ENCODE measurements at regions not wholly inside any gene's neighbourhood (a gene's known extent, or its start where the extent isn't known, plus 50 kb on each side); places are given as distances from the start of the nearest gene placed in this dataset.
A peak's percentile ranks its signal among the peaks of the same experiment; 100 is the strongest.

DNA sequence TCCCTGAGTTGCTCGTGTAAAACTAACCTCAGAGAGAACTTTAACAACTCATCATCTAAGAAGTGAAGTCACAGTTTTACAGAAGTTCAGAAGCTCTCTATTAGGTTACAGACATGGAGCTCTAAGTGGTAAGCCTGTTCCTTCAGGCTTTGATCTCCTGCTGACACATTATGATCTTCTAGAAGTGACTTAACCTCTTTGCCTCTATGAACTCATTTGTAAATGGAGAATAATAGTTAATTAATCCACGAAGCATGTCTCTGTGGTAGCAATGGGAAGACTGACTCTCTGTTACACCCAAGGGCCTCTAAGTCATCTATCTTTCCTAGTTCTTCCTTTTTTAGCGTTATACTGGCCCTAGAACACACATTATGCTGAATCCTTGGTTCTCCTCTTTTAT, 157.9 kb upstream of the NRIP1 start:
- DNase-seq = no peak

DNA sequence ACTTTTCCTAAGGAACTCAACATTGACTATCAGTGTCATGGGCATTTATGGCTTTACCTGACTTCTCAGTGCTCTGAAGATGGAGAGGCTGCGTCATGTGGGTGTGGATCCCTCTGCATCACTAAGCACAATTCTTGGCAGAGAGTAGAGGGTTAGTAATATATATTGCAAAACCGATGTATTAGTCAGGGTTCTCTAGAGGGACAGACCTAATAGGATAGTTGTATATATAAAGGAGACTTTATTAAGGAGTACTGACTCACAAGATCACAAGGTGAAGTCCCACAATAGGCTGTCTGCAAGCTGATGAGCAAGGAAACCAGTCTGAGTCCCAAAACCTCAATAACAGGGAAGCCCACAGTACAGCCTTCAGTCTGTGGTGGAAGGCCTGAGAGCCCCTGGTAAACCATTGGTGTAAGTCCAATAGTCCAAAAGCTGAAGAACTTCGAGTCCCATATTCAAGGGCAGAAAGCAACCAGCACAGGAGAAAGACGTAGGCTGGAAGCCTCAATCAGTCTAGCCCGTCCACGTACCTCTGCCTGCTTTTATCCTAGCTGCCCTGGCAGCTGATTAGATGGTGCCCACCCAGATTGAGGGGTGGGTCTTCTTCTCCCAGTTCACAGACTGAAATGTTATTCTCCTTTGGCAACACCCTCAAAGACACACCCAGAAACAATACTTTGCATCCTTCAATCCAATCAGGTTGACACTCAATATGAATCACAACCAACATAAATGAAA, 159.7 kb upstream of the NRIP1 start:
- in situ Hi-C loops (cut with MboI; ENCODE audit: low pct_unique_long_range_greater_than_20kb, low sequenced_read_pairs) = no loop called here
- no peak for DNase-seq

More for the DNA sequence above, 157.9 kb upstream of the NRIP1 start:
- in situ Hi-C loops (cut with MboI; ENCODE audit: low pct_unique_long_range_greater_than_20kb, low sequenced_read_pairs) = no loop called here

DNA sequence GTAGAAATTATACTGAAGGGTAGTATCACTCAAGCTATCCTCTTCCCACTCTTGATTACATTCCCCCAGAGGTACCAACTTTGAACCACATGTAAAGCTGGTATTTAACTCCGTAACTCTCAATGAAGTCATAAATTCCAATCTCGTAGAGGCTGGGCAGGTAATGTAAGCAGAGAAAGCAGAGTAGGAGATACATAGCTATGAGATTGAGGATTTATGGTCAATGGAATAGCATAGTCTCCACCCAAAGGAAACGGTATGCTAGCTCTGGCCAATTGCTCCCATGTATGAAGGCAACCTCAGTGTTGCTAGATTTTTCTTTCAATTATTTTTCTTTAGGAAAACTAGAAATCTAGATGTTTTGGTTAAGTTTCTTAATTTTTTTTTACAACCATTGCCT, 163.1 kb upstream of the NRIP1 start:
- in situ Hi-C loops (cut with MboI; ENCODE audit: low pct_unique_long_range_greater_than_20kb, low sequenced_read_pairs) = no loop called here
- no peak for DNase-seq

DNA sequence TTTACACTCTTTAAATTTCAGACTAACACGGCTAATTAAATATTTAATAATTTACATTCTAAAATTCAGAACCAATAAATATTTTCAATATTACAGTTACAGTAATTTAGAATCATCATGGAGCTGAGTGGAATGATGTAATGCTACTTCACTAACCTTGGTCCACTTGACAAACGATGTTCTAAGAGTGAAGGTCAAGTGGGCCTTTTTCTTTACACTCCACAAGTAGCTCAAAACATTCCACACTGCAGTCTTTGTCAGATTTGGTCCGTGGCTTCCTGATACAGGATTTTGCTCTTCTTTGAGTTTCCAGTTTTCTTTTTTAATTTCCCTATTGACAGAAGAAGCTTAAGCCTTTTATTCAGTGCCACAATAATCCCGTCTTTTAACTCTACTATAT, 164.6 kb upstream of the NRIP1 start:
- in situ Hi-C loops (cut with MboI; ENCODE audit: low pct_unique_long_range_greater_than_20kb, low sequenced_read_pairs) = no loop called here
- DNase-seq = no peak

DNA sequence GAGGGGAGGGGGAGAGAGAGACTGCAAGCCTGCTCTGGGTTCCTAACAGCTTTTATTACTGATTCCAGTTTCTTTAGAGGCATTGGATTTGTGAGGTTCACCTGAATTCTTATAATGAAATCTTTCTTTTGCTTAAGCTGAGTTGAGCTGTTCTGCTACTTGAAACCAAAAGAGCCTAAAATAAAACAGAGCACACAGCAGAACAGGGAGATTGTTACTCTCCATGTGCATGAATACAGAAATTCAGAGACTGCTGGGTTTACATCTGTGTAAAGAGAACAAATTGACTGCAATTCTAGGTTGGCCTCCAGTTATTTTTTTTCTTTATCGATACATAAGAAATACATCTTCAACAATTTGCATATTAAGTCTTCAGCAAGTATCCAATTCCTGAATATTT, 168.8 kb upstream of the NRIP1 start:
- in situ Hi-C loops (cut with MboI; ENCODE audit: low pct_unique_long_range_greater_than_20kb, low sequenced_read_pairs) = no loop called here
- DNase-seq = no peak

DNA sequence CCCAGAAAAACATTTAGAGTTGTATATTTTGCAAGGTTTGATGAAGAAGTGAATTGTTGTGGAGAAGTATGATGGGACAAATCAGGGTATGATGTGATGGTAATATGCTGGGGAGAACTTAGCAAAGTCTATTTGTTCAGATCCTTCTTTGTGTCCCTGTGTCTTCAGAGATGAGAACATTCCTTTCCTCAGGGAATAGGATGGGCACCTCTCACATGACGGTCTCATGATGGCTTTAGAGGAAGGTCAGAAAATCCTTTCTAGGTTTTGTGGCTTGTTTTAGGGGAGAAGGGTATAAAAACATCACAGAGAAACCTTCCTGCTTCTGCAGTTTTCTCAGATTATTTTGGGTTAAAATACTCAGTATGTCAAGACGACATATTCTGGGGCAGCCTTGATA, 171.3 kb upstream of the NRIP1 start:
- in situ Hi-C loops (cut with MboI; ENCODE audit: low pct_unique_long_range_greater_than_20kb, low sequenced_read_pairs) = no loop called here

DNA sequence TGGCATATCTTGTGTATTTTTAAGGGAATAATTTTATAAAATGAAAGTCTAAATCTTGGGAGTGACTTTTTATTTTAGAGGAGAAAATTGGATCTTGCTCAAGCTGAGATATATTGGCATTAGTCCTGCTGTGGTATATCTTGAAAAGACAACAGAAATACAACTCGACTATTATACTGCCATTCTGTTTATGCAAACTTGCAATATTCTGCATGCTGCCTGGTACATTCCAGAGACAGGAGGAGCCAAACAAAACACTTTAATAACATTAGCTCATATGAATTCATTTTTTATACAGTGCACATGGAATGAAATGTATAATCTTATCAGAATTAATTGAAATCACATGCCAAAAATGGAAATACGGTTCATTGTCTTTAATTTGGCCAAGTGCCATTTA, 176.0 kb upstream of the NRIP1 start:
- in situ Hi-C loops (cut with MboI; ENCODE audit: low pct_unique_long_range_greater_than_20kb, low sequenced_read_pairs) = no loop called here

More for the DNA sequence above, 171.3 kb upstream of the NRIP1 start:
- DNase-seq = no peak

DNA sequence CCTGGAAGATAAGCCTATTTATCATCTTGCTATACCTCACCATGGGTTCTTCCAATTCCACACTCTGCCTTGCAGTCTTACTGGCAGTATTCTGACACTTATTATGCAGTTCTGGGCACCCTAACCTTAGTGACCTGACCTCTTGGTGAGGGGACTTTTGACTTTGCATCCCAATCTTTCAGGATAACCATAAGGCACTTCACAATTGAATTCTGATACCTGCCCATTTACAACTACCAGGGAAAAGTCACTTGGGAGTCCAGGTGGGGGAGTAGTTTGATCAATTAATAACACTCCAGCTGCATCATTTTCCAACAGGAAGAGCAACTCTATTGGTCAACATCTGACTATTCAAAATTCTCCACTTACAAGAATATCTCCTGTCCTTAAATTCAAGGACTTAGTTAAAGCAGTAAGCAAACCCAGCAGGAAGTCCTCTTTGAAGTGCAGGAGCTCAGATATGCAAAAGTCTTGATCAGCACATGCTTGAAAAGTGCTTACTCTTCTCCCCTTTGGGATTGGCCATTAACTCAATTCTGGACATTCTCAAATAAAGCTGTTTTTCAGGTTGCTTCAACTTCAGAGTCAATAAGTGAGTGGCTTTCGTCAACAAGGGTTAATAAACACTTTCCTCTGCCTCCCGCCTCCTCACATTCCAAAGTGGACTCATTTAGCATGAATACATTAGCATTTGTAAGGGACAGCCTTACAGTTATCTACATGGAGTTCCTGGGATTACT, 177.4 kb upstream of the NRIP1 start:
- DNase-seq = no peak
- in situ Hi-C loops (cut with MboI; ENCODE audit: low pct_unique_long_range_greater_than_20kb, low sequenced_read_pairs) = no loop called here

More for the DNA sequence above, 176.0 kb upstream of the NRIP1 start:
- no peak for DNase-seq

DNA sequence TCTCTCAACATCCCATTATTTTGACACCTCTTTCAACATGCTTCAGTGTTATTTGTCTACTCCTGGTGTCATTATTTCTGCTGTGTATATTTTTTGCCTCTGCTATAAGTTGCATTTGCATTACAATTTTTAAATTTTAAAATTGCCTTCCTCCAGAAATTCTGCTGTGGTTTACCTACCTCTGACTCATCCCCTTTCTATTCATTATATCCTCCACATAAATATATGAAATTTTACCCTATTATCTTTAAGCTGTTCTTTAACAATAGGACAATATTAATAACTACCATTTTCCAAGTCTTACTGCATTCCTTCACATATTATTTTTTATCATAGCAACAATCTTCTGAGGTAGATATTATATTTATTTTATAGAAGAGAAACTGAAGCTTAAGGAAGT, 178.1 kb upstream of the NRIP1 start:
- in situ Hi-C loops (cut with MboI; ENCODE audit: low pct_unique_long_range_greater_than_20kb, low sequenced_read_pairs) = no loop called here
- no peak for DNase-seq

DNA sequence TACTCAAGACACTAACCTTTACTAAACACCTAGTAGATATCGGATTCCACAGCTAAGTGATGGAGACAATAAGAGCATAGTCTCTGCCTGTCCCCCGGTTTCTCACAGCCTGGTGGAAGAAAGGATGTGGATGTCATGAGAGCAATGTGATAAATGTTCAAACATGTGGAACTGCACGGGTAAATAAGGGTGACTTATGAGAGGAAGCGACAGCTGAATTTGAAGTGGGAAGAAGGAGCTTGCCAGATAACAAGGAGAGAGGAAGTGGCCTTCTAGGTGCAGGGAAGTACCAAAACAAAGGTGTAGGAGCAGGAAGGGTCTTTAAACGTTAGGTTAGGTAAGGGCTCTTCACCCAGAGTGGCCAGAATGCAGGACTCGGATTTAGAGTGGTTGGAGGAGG, 178.6 kb upstream of the NRIP1 start:
- DNase-seq = no peak
- in situ Hi-C loops (cut with MboI; ENCODE audit: low pct_unique_long_range_greater_than_20kb, low sequenced_read_pairs) = no loop called here

DNA sequence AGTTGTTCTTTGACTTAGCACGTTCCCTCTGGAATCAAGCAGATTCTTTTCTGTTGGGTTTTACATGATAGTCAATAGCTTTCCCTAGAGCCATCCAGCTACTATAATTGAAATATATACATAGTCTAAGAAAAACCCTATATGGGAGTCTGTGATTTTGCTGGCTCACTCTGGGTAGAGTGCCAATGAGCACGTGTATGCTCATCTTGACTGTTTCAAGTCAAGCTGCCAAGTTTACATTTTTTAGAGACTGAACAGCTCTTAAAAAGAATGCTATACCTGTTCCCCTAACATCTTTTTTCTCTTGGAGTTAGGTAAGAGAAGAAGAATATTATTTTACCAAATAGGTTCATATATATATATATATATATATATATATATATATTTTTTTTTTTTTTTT, 182.8 kb upstream of the NRIP1 start:
- in situ Hi-C loops (cut with MboI; ENCODE audit: low pct_unique_long_range_greater_than_20kb, low sequenced_read_pairs) = no loop called here
- no peak for DNase-seq

DNA sequence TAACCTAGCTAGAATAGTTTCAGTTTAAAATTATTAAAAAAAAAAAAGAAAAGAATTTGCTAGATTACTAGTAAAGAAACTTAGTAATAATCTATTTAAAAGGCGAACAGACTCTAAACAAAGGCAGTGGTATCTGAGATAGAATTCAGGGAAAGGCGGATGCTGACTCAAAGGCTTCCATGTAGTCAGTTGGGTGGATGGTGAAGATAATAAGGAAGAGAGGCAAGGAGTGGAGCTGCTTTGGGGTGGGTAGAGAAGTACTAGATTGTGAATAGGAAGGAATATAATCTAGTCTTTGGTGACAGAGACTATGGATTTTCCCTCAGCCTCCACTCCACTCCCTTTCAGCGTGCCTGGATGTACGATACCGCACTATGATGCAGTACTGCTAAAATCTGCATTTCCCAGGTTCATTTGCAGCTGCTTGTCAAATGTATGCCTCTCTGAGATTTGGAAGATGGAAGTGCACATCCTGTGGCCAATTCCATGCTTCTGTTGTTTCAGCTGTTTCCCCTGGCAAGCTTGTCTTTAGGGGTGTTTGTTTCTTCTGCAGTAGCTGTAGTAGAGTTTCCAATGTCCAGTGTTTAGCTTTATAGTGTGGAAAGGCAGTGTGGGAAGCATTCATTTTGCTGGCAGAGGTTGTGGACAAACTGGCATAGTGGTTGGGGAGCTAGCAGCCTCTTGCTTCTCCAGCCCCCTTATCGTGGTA, 184.6 kb upstream of the NRIP1 start:
- in situ Hi-C loops (cut with MboI; ENCODE audit: low pct_unique_long_range_greater_than_20kb, low sequenced_read_pairs) = no loop called here
- DNase-seq = no peak

DNA sequence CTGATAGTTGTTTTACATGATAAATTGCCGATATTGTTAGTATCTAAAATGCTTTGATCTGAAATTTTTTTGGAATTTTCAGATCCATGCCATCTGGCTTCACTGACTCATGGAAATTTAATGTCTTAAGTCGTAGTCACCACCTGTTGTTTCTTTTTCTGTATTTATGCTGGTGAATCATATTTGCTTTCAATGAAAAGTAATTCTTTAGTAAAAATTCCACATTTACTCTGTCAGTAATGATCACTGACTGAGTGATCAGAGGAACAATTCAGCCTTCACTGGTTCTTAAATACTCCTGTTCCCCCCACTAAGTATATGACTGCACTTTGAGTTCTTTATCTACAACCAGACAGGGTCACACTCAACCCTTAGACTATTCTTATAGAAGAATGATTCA, 185.6 kb upstream of the NRIP1 start:
- in situ Hi-C loops (cut with MboI; ENCODE audit: low pct_unique_long_range_greater_than_20kb, low sequenced_read_pairs) = no loop called here

DNA sequence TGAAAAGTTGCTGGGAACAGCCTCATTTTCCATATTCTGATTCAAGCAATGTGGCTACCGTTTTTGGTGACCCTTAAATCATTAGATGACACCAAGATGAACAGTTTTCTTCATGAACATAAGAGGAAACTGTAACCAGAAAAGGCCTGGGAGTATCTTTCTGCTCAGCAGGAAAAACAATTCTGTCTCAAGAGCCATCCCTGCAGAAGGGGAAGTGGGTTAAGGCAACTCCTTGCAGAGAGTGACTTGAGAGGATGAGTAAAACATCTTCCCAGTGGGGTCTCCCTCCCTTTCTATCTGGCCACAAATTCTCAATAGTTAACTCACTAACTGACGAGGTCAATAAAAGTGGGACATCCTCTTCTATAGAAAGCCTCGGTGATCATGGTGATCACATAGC, 187.6 kb upstream of the NRIP1 start:
- DNase-seq = peak; percentile 55
- in situ Hi-C loops (cut with MboI; ENCODE audit: low pct_unique_long_range_greater_than_20kb, low sequenced_read_pairs) = no loop called here

More for the DNA sequence above, 185.6 kb upstream of the NRIP1 start:
- no peak for DNase-seq

DNA sequence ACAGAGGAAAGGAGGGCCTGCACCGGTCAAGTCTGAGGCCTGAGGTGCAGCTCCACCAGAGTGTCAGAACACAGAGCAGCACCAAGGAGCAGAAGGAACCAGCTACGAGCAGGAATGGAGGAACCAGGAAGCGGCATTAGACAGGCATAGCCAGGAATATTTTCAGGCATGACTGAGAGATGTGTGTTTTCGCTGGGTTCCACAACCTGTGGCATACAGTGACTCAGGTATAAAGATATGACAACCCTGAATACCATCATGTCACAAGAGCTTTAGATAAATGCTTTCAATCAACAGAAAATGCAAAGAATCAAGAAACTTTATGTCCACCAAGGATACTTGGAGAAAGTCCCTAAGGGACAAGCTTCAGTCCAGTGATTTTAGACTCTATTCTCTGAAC, 189.3 kb upstream of the NRIP1 start:
- in situ Hi-C loops (cut with MboI; ENCODE audit: low pct_unique_long_range_greater_than_20kb, low sequenced_read_pairs) = no loop called here
- DNase-seq = no peak

DNA sequence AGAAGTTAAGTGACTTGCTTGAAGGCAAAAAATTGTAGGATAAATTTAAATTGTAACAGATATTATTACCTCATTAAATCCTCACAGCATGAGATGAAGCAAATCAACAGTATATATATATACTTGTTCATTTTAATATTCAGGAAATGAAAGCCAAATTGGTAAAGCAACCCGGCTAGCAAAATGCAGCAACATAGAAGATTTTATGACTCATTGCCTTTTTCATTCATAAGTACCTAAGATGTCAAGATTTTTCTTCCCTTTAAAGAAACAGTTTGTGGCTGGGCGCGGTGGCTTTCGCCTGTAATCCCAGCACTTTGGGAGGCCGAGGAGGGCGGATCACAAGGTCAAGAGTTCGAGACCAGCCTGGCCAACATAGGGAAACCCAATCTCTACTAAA, 190.5 kb upstream of the NRIP1 start:
- in situ Hi-C loops (cut with MboI; ENCODE audit: low pct_unique_long_range_greater_than_20kb, low sequenced_read_pairs) = no loop called here
- no peak for DNase-seq

DNA sequence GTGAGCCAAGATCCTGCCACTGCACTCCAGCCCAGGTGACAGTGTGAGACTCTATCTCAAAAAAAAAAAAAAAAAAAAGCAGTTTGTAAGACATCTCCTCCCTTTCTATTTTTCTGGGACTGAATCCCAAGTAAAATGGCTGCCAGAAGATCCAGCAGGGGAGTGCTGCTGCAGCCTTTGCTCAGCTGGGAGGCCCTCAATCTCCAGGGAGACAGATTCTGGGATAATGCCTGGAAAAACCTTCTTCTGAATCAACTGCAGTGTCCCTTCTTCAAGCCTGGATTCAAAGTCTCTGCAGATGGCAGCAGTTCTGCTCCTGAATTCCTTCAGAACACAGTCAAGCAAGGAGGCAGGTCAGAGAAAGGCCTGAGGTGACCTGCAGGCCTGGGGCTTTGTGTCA, 191.0 kb upstream of the NRIP1 start:
- in situ Hi-C loops (cut with MboI; ENCODE audit: low pct_unique_long_range_greater_than_20kb, low sequenced_read_pairs) = no loop called here
- DNase-seq = no peak

DNA sequence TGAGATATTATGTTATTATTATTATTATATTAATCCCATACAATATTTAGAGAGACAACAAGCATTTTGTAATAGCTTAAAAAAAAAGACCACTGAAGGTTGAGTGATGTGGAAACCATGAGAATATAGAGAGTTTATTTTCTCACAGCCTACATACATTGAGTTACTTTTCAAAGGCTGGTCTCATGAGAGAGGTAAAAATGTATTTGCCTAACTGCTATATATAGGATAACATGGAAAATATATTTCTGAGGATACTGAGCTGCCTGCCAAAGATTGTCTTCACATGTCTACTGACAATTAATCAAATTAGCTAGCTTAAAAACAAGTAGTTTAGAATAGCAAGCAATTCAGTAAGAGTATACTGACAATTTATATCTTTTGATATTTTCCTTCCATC, 192.2 kb upstream of the NRIP1 start:
- no peak for DNase-seq
- in situ Hi-C loops (cut with MboI; ENCODE audit: low pct_unique_long_range_greater_than_20kb, low sequenced_read_pairs) = no loop called here

DNA sequence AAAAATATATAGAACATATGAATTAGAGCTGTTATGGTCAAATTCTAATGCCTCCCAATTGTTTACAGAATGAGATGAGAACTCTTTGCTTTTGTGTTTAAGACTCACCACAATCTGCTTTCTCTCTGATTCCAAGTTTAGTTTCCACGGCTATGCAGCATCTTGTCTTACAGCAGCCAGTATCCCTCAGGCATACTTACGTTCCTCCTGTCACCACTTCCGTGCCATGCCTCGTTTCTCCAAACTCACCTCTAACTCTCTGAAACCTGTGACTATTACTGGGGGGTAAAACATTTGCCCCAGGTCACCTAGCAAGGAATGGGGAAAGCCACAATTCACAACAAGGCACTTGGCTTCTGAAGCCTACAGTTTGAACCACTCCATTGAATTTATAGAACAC, 192.8 kb upstream of the NRIP1 start:
- DNase-seq = no peak
- in situ Hi-C loops (cut with MboI; ENCODE audit: low pct_unique_long_range_greater_than_20kb, low sequenced_read_pairs) = no loop called here

DNA sequence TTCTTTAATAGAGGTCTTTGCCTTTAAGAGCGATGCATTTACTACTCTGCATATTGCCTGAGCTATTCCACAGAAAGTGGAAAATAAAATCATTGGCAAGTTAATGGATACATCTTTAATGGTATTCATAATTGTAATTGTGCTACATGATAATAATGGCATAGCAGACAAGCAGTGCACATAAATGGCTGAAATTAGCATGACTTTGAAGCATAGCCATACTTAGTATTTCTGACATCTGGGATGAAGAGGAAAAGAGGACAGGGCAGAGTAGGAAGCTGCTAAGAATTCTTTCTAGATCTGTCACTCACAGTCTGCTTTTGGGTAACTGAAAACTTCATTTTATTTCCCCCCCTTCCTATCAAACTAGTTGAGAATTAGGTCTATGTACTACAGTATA, 195.0 kb upstream of the NRIP1 start:
- DNase-seq = no peak
- in situ Hi-C loops (cut with MboI; ENCODE audit: low pct_unique_long_range_greater_than_20kb, low sequenced_read_pairs) = no loop called here

All from KBM-7 (cell line).